ENCODE measurements at regions not wholly inside any gene's neighbourhood (a gene's known extent, or its start where the extent isn't known, plus 50 kb on each side); places are given as distances from the start of the nearest gene placed in this dataset.

DNA sequence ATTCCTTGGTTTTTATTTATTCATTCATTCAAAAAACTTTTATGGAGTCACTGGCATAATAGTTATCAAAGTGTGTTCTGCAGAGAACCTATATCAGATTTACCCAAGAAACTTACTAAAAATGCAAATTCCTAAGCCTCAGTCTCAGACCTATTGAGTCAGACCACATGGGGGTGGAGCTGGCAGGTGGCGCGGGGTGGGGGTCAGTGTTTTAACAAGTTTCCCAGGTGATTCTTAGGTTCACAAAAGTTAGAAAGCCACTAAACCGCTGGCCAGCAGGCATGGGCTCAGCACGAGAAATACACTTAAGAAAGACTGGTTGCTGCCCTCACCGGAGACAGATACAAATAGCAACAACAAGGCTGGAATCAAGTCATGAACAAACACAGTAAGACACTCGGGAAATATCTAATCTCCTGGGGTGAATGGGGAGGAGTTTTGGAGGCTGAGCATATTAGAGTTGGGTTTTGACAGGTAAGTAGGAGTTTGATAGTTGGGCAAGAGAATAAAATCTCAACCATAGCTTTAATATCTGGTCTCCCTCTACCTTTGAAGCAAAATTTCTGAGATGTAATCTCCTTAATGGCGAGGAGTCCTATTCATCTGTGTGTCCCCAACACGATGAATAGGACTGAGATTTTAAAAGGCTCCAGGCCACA is 167.5 kb upstream of the NECTIN1 start:
- TF ChIP-seq POLR2A (IDR thresholded peaks at IDR 0.05; ENCODE audit: low read depth, low read length) (no peak), RAD21 (IDR thresholded peaks at IDR 0.05; ENCODE audit: insufficient read depth, low read depth, low read length) (no peak)
- TF ChIP-seq, protein P1, sequence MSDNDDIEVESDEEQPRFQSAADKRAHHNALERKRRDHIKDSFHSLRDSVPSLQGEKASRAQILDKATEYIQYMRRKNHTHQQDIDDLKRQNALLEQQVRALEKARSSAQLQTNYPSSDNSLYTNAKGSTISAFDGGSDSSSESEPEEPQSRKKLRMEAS (IDR thresholded peaks at IDR 0.05; ENCODE audit: low read depth, low read length): no peak
- TF ChIP-seq, protein P2, sequence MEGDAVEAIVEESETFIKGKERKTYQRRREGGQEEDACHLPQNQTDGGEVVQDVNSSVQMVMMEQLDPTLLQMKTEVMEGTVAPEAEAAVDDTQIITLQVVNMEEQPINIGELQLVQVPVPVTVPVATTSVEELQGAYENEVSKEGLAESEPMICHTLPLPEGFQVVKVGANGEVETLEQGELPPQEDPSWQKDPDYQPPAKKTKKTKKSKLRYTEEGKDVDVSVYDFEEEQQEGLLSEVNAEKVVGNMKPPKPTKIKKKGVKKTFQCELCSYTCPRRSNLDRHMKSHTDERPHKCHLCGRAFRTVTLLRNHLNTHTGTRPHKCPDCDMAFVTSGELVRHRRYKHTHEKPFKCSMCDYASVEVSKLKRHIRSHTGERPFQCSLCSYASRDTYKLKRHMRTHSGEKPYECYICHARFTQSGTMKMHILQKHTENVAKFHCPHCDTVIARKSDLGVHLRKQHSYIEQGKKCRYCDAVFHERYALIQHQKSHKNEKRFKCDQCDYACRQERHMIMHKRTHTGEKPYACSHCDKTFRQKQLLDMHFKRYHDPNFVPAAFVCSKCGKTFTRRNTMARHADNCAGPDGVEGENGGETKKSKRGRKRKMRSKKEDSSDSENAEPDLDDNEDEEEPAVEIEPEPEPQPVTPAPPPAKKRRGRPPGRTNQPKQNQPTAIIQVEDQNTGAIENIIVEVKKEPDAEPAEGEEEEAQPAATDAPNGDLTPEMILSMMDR (IDR thresholded peaks at IDR 0.05 in 2 of 3, conservative IDR thresholded peaks at IDR 0.05 in 1 of 3; ENCODE audit: control insufficient read depth in 2 of 3, extremely low read depth in 1 of 3, insufficient read depth in 1 of 3, low read depth in 3 of 3, low read length in 3 of 3): no peak
